ENCODE measurements at regions not wholly inside any gene's neighbourhood (a gene's known extent, or its start where the extent isn't known, plus 50 kb on each side); places are given as distances from the start of the nearest gene placed in this dataset.
"Not testable (repeated sequence)": the region's sequence is repeated elsewhere in the genome, so short reads cannot be mapped to it uniquely, and the experiment has no call there.

DNA sequence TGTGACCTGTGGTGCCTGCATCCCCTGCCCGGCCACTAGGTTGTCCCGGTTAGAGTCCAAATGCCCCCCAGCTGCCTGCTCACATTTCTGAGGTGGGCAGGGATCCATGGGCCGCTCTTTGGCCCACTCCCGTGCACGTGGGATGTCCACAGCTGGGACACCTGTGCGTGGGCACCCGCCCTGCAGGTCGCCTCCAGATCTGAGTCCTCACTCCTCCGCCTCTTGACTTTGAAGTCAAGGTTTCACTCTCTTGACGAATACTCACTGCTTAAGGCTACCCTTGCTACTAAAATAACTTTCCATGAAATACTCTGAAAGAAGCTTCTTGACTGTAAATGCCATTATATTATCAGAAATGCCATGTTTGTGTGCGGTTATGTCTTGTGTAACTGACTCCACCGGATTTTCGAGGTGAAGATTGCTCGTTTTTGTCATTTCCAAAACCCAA lies 358.2 kb downstream of the BCL2L11 start:
- H3K79me2 ChIP-seq; H3K27me3 ChIP-seq; H4K20me1 ChIP-seq (ENCODE audit: insufficient read depth, poor library complexity, severe bottlenecking); H3K4me3 ChIP-seq; H3K4me1 ChIP-seq (ENCODE audit: insufficient read depth); H3K9me2 ChIP-seq (replicated peaks; ENCODE audit: insufficient read depth); DNase-seq (ENCODE audit: low spot score); H3K27ac ChIP-seq; H3K4me2 ChIP-seq; H2AFZ ChIP-seq; H3K9me3 ChIP-seq (ENCODE audit: low read depth); H3K36me3 ChIP-seq (replicated peaks; ENCODE audit: insufficient read depth, low read depth): not testable (repeated sequence)
- WGBS (ENCODE audit: low lambda C conversion rate, missing lambda C conversion rate) = 91% methylated on average over 14 of the region's 14 CpGs

DNA sequence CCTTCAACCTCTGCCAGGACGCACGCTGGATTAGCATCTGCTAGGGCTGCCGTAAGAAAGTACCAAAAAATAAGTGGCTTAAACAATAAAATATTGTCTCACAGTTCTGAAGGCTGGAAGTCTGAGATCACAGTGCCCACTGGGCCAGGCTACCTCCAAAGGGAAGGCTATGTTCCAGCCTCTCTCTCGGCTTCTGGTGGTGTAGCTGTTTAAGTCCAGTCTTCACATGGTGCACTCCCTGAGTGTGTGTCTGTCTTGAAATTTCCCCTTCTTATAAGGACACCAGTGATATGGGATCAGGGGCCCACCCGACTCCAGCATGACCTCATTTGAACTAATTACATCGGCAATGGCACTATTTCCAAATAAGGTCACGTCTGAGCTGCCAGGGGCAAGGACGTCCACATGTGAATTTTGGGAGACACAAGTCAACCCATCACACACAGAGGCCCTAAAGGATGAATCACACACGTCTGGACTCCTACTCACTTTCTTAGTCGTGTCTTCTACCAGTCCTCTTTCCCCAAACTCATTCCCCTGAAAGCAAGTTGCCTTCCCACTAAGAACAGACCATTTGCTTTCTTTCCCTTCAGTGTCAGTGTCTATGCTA lies 359.4 kb downstream of the BCL2L11 start:
- not testable (repeated sequence) for H3K27ac ChIP-seq, H3K27me3 ChIP-seq

GRCh38 chr2:111480633-111481032 lies 359.9 kb downstream of the BCL2L11 start:
- peak overlapping the region; percentile 31 for H3K27ac ChIP-seq
- not testable (repeated sequence) for H3K9me3 ChIP-seq (ENCODE audit: low read depth); H3K9me2 ChIP-seq (replicated peaks; ENCODE audit: insufficient read depth); H3K79me2 ChIP-seq; H2AFZ ChIP-seq; DNase-seq (ENCODE audit: low spot score); H3K4me3 ChIP-seq; H3K27me3 ChIP-seq; H3K4me1 ChIP-seq (ENCODE audit: insufficient read depth); H3K36me3 ChIP-seq (replicated peaks; ENCODE audit: insufficient read depth, low read depth); H3K4me2 ChIP-seq; H4K20me1 ChIP-seq (ENCODE audit: insufficient read depth, poor library complexity, severe bottlenecking)
- WGBS (ENCODE audit: low lambda C conversion rate, missing lambda C conversion rate) = 76% methylated on average over 8 of the region's 8 CpGs

More for the DNA sequence above, 359.4 kb downstream of the BCL2L11 start:
- H3K79me2 ChIP-seq; H3K36me3 ChIP-seq (replicated peaks; ENCODE audit: insufficient read depth, low read depth); H4K20me1 ChIP-seq (ENCODE audit: insufficient read depth, poor library complexity, severe bottlenecking); H3K9me2 ChIP-seq (replicated peaks; ENCODE audit: insufficient read depth); H3K4me1 ChIP-seq (ENCODE audit: insufficient read depth); H2AFZ ChIP-seq; H3K4me3 ChIP-seq; DNase-seq (ENCODE audit: low spot score); H3K4me2 ChIP-seq; H3K9me3 ChIP-seq (ENCODE audit: low read depth): not testable (repeated sequence)
- 81% methylated on average over 10 of the region's 10 CpGs for WGBS (ENCODE audit: low lambda C conversion rate, missing lambda C conversion rate)

GRCh38 chr2:111481219-111481618 lies 360.5 kb downstream of the BCL2L11 start:
- not testable (repeated sequence) for H3K27ac ChIP-seq; DNase-seq (ENCODE audit: low spot score)
- 74% methylated on average over 11 of the region's 11 CpGs for WGBS (ENCODE audit: low lambda C conversion rate, missing lambda C conversion rate)

GRCh38 chr2:111482987-111483679 lies 362.4 kb downstream of the BCL2L11 start:
- not testable (repeated sequence) for H3K27ac ChIP-seq; DNase-seq (ENCODE audit: low spot score); H3K4me3 ChIP-seq; H3K4me2 ChIP-seq; H4K20me1 ChIP-seq (ENCODE audit: insufficient read depth, poor library complexity, severe bottlenecking); H3K79me2 ChIP-seq; H3K4me1 ChIP-seq (ENCODE audit: insufficient read depth); H2AFZ ChIP-seq; H3K36me3 ChIP-seq (replicated peaks; ENCODE audit: insufficient read depth, low read depth); H3K27me3 ChIP-seq; H3K9me2 ChIP-seq (replicated peaks; ENCODE audit: insufficient read depth); H3K9me3 ChIP-seq (ENCODE audit: low read depth)
- WGBS (ENCODE audit: low lambda C conversion rate, missing lambda C conversion rate) = 60% methylated on average over 5 of the region's 8 CpGs

More at GRCh38 chr2:111481219-111481618, 360.5 kb downstream of the BCL2L11 start:
- not testable (repeated sequence) for H3K36me3 ChIP-seq (replicated peaks; ENCODE audit: insufficient read depth, low read depth); H3K4me3 ChIP-seq; H3K79me2 ChIP-seq; H3K9me2 ChIP-seq (replicated peaks; ENCODE audit: insufficient read depth); H3K27me3 ChIP-seq; H4K20me1 ChIP-seq (ENCODE audit: insufficient read depth, poor library complexity, severe bottlenecking); H3K9me3 ChIP-seq (ENCODE audit: low read depth); H2AFZ ChIP-seq; H3K4me2 ChIP-seq; H3K4me1 ChIP-seq (ENCODE audit: insufficient read depth)

GRCh38 chr2:111484097-111484496 lies 363.4 kb downstream of the BCL2L11 start:
- not testable (repeated sequence) for H3K27me3 ChIP-seq; H3K9me2 ChIP-seq (replicated peaks; ENCODE audit: insufficient read depth); H3K9me3 ChIP-seq (ENCODE audit: low read depth); DNase-seq (ENCODE audit: low spot score); H3K4me2 ChIP-seq; H3K27ac ChIP-seq; H3K4me1 ChIP-seq (ENCODE audit: insufficient read depth); H3K4me3 ChIP-seq; H2AFZ ChIP-seq; H3K36me3 ChIP-seq (replicated peaks; ENCODE audit: insufficient read depth, low read depth); H4K20me1 ChIP-seq (ENCODE audit: insufficient read depth, poor library complexity, severe bottlenecking); H3K79me2 ChIP-seq
- WGBS (ENCODE audit: low lambda C conversion rate, missing lambda C conversion rate) = 92% methylated on average over 2 of the region's 3 CpGs

DNA sequence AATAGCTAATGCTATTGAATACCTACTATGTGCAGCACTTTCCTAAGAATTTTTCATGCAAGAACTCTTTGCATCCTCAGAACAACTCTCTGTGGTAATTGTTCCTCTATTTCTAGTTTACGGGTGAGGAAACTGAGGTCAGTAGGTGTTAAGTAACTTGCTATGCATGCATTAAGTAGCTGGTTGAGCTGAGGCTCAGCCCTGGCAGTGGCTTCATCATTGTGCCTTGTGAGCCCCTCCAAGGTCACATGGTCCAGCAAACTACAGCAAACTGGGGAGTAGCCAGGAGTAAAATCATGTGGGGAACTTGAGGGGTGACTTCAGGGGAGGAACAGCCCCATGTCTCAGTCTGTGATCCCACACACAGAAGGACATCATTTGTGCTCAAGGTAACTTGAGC lies 365.2 kb downstream of the BCL2L11 start:
- not testable (repeated sequence) for DNase-seq (ENCODE audit: low spot score); H3K79me2 ChIP-seq; H3K4me3 ChIP-seq; H2AFZ ChIP-seq; H3K27me3 ChIP-seq; H3K4me2 ChIP-seq; H3K36me3 ChIP-seq (replicated peaks; ENCODE audit: insufficient read depth, low read depth); H3K9me3 ChIP-seq (ENCODE audit: low read depth); H4K20me1 ChIP-seq (ENCODE audit: insufficient read depth, poor library complexity, severe bottlenecking); H3K9me2 ChIP-seq (replicated peaks; ENCODE audit: insufficient read depth); H3K27ac ChIP-seq; H3K4me1 ChIP-seq (ENCODE audit: insufficient read depth)
- WGBS (ENCODE audit: low lambda C conversion rate, missing lambda C conversion rate) = 100% methylated on average over 1 of the region's 1 CpG

DNA sequence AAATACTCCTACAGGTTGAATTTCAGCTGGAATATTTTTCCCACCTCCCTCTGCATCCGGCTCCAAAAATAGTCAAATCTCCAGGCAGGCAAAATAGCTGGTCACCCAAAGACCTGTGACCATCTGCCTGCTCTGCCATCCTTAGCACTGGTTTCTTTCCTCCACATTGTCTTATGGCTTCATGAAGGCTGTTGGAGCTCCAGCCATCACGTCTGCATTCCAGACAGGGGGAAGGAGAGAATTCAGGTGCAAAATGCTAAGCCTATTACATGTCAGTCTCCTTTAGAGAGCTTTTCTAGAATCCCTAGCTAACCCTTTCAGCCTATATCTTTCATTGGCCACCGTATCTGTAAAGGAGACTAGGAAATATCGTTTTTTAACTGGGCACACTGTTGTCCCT lies 367.7 kb downstream of the BCL2L11 start:
- not testable (repeated sequence) for H3K27ac ChIP-seq; H3K27me3 ChIP-seq; H3K4me2 ChIP-seq; H4K20me1 ChIP-seq (ENCODE audit: insufficient read depth, poor library complexity, severe bottlenecking); H2AFZ ChIP-seq; DNase-seq (ENCODE audit: low spot score); H3K4me1 ChIP-seq (ENCODE audit: insufficient read depth); H3K4me3 ChIP-seq; H3K9me2 ChIP-seq (replicated peaks; ENCODE audit: insufficient read depth); H3K9me3 ChIP-seq (ENCODE audit: low read depth); H3K36me3 ChIP-seq (replicated peaks; ENCODE audit: insufficient read depth, low read depth); H3K79me2 ChIP-seq
- WGBS (ENCODE audit: low lambda C conversion rate, missing lambda C conversion rate) = 96% methylated on average over 4 of the region's 4 CpGs

GRCh38 chr2:111489460-111489859 lies 368.7 kb downstream of the BCL2L11 start:
- H3K4me3 ChIP-seq; H3K9me2 ChIP-seq (replicated peaks; ENCODE audit: insufficient read depth); H3K27ac ChIP-seq; H3K79me2 ChIP-seq; DNase-seq (ENCODE audit: low spot score); H3K27me3 ChIP-seq; H3K4me1 ChIP-seq (ENCODE audit: insufficient read depth); H3K4me2 ChIP-seq; H4K20me1 ChIP-seq (ENCODE audit: insufficient read depth, poor library complexity, severe bottlenecking); H3K36me3 ChIP-seq (replicated peaks; ENCODE audit: insufficient read depth, low read depth); H2AFZ ChIP-seq; H3K9me3 ChIP-seq (ENCODE audit: low read depth): not testable (repeated sequence)
- WGBS (ENCODE audit: low lambda C conversion rate, missing lambda C conversion rate) = 100% methylated on average over 1 of the region's 1 CpG
